Muscle of arm (tissue), 1 donor: ENCODE measurements at regions not wholly inside any gene's neighbourhood (a gene's known extent, or its start where the extent isn't known, plus 50 kb on each side); places are given as distances from the start of the nearest gene placed in this dataset.
"Not testable (repeated sequence)": the region's sequence is repeated elsewhere in the genome, so short reads cannot be mapped to it uniquely, and the experiment has no call there.

Experiments
- DNase-seq: peaks from one replicate; pipeline ENCODE4 v3.0.0-alpha.2; 2013

- no peak for DNase-seq
Measured at GRCh38 chr6:903761-904160, 210.8 kb upstream of the EXOC2 start.

- DNase-seq = no peak
Measured at GRCh38 chr6:901696-902460, 208.9 kb upstream of the EXOC2 start.

GRCh38 chr6:900716-901605 lies 208.0 kb upstream of the EXOC2 start:
- no peak for DNase-seq

- no peak for DNase-seq
Measured at GRCh38 chr6:897528-898207, 204.7 kb upstream of the EXOC2 start.

- no peak for DNase-seq
Measured at GRCh38 chr6:894274-894673, 201.3 kb upstream of the EXOC2 start.

GRCh38 chr6:890995-891394 lies 198.1 kb upstream of the EXOC2 start:
- no peak for DNase-seq

GRCh38 chr6:890201-890600 lies 197.3 kb upstream of the EXOC2 start:
- DNase-seq = no peak

- no peak for DNase-seq
Measured at GRCh38 chr6:887583-888235, 194.8 kb upstream of the EXOC2 start.

GRCh38 chr6:886116-886515 lies 193.2 kb upstream of the EXOC2 start:
- DNase-seq = not testable (repeated sequence)

- DNase-seq = no peak
Measured at GRCh38 chr6:885051-885590, 192.2 kb upstream of the EXOC2 start.

GRCh38 chr6:884570-884969 lies 191.6 kb upstream of the EXOC2 start:
- DNase-seq = no peak

- DNase-seq = no peak
Measured at GRCh38 chr6:882084-882598, 189.2 kb upstream of the EXOC2 start.

- no peak for DNase-seq
Measured at GRCh38 chr6:878179-878578, 185.2 kb upstream of the EXOC2 start.

GRCh38 chr6:875012-875411 lies 182.1 kb upstream of the EXOC2 start:
- DNase-seq = no peak

GRCh38 chr6:872570-873125 lies 179.7 kb upstream of the EXOC2 start:
- no peak for DNase-seq

GRCh38 chr6:871503-871902 lies 178.6 kb upstream of the EXOC2 start:
- no peak for DNase-seq

GRCh38 chr6:870096-870495 lies 177.2 kb upstream of the EXOC2 start:
- no peak for DNase-seq

- no peak for DNase-seq
Measured at GRCh38 chr6:868201-868600, 175.3 kb upstream of the EXOC2 start.

GRCh38 chr6:867378-867777 lies 174.4 kb upstream of the EXOC2 start:
- no peak for DNase-seq

GRCh38 chr6:866316-866715 lies 173.4 kb upstream of the EXOC2 start:
- no peak for DNase-seq

- DNase-seq = no peak
Measured at GRCh38 chr6:865846-866245, 172.9 kb upstream of the EXOC2 start.
